Central memory CD4-positive, alpha-beta T cell (primary cell): ENCODE measurements at regions not wholly inside any gene's neighbourhood (a gene's known extent, or its start where the extent isn't known, plus 50 kb on each side); places are given as distances from the start of the nearest gene placed in this dataset.

ENCODE experiments used
- DNase-seq: peaks from one replicate; pipeline ENCODE4 v3.0.0; 2022

GRCh38 chr4:20612313-20612712 lies 87.9 kb upstream of the PACRGL start:
- DNase-seq, result no peak

GRCh38 chr4:20614816-20615215 lies 85.4 kb upstream of the PACRGL start:
- no peak for DNase-seq

GRCh38 chr4:20615486-20616260 lies 84.6 kb upstream of the PACRGL start:
- DNase-seq, result no peak

GRCh38 chr4:20616313-20616712 lies 83.9 kb upstream of the PACRGL start:
- no peak for DNase-seq

GRCh38 chr4:20616848-20617247 lies 83.4 kb upstream of the PACRGL start:
- no peak for DNase-seq

GRCh38 chr4:20617678-20618396 lies 82.4 kb upstream of the PACRGL start:
- DNase-seq, result no peak

GRCh38 chr4:20618731-20619130 lies 81.5 kb upstream of the PACRGL start:
- DNase-seq, result no peak

- no peak for DNase-seq
These were observed 78.8 kb upstream of the PACRGL start for GRCh38 chr4:20621476-20621875.

- DNase-seq, result no peak
These were observed 77.6 kb upstream of the PACRGL start for GRCh38 chr4:20622701-20623100.

- no peak for DNase-seq
These were observed 76.3 kb upstream of the PACRGL start for GRCh38 chr4:20623939-20624338.

- no peak for DNase-seq
These were observed 75.4 kb upstream of the PACRGL start for GRCh38 chr4:20624793-20625374.

GRCh38 chr4:20625426-20625825 lies 74.8 kb upstream of the PACRGL start:
- DNase-seq, result no peak

- no peak for DNase-seq
These were observed 73.8 kb upstream of the PACRGL start for GRCh38 chr4:20626326-20627005.

GRCh38 chr4:20627866-20628265 lies 72.4 kb upstream of the PACRGL start:
- DNase-seq, result no peak

GRCh38 chr4:20629186-20630106 lies 70.8 kb upstream of the PACRGL start:
- DNase-seq, result no peak

- DNase-seq, result no peak
These were observed 61.4 kb upstream of the PACRGL start for GRCh38 chr4:20638825-20639224.

- no peak for DNase-seq
These were observed 60.9 kb upstream of the PACRGL start for GRCh38 chr4:20639346-20639745.

- DNase-seq, result no peak
These were observed 59.3 kb upstream of the PACRGL start for GRCh38 chr4:20640989-20641388.

GRCh38 chr4:20641976-20642375 lies 58.3 kb upstream of the PACRGL start:
- DNase-seq, result no peak

GRCh38 chr4:20643631-20644030 lies 56.6 kb upstream of the PACRGL start:
- DNase-seq, result no peak

- no peak for DNase-seq
These were observed 55.0 kb upstream of the PACRGL start for GRCh38 chr4:20645236-20645635.

GRCh38 chr4:20646287-20646686 lies 54.0 kb upstream of the PACRGL start:
- DNase-seq, result no peak
